ENCODE measurements at regions not wholly inside any gene's neighbourhood (a gene's known extent, or its start where the extent isn't known, plus 50 kb on each side); places are given as distances from the start of the nearest gene placed in this dataset.

DNA sequence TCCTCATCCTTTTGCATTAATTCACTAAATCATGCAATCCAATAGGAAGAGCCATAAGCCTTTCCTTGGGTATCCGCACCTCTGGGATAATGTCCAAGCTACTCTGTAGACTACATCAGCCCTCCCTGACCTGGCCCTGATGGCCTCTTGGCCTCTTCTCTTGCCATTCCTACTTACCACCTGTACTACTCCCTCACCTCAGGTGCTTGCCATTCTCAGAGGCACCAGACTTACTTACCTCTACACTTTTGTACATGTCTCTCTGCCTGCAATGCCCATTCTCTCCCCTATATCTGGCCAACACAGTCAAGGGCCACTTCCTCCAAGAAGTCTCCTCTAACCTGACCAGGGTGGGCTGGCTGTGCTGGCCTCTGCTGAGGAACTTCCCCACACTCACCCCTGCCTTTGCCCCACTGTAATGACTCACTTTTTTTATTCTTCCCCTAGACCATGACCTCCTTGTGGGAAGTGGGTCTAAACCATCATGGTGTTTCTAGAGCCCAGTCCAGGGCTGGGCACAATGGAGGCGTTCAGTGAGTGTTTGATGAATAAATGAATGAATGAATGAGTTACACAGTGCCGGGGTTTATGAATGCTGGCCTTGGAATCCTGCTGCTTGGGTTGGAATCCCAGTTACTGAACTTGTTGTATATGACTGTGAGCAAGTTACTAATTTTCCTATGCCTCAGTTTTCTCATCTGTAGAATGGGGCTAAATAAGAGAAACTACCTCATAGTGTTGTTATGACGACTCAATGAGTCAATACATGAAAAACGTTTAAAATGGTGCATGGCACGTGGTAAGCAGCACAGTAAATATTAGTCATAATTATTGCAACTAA is 179.8 kb downstream of the FOXD2 start:
- Mint-ChIP-seq H3K4me1 (ENCODE audit: low read depth in 2 of 2) (no peaks in the 10 kb centered on the region), H3K27me3 (peaks cover 8 to 17% of the 10 kb centered on the region in 2 donors)
- peak in 1 of 2 donors; percentile 56 for ATAC-seq

GRCh38 chr1:47618222-47618720 is 180.4 kb downstream of the FOXD2 start:
- no peak for DNase-seq (ENCODE audit: low spot score)

More for the DNA sequence above, 179.8 kb downstream of the FOXD2 start:
- no peak overlapping the region for H3K27ac Mint-ChIP-seq
- H3K36me3 Mint-ChIP-seq: no peaks in the 10 kb centered on the region
- H3K4me3 Mint-ChIP-seq: no peak overlapping the region
- no peaks in the 10 kb centered on the region for H3K9me3 Mint-ChIP-seq
- no peak for DNase-seq (ENCODE audit: low spot score)

GRCh38 chr1:47618830-47619229 is 181.0 kb downstream of the FOXD2 start:
- H3K36me3 Mint-ChIP-seq: no peaks in the 10 kb centered on the region
- peaks cover 6 to 11% of the 10 kb centered on the region in 2 donors for H3K27me3 Mint-ChIP-seq
- H3K27ac Mint-ChIP-seq: no peak overlapping the region
- H3K9me3 Mint-ChIP-seq: no peaks in the 10 kb centered on the region
- no peaks in the 10 kb centered on the region for H3K4me1 Mint-ChIP-seq (ENCODE audit: low read depth in 2 of 2)
- ATAC-seq (no peak), DNase-seq (ENCODE audit: low spot score) (no peak)
- H3K4me3 Mint-ChIP-seq: no peak overlapping the region

More at GRCh38 chr1:47618222-47618720, 180.4 kb downstream of the FOXD2 start:
- ATAC-seq: no peak
- H3K27me3 Mint-ChIP-seq: peaks cover 6 to 11% of the 10 kb centered on the region in 2 donors
- no peak overlapping the region for H3K27ac Mint-ChIP-seq
- no peaks in the 10 kb centered on the region for H3K9me3 Mint-ChIP-seq
- H3K36me3 Mint-ChIP-seq: no peaks in the 10 kb centered on the region
- no peaks in the 10 kb centered on the region for H3K4me1 Mint-ChIP-seq (ENCODE audit: low read depth in 2 of 2)
- H3K4me3 Mint-ChIP-seq: no peak overlapping the region

- no peaks in the 10 kb centered on the region for H3K9me3 Mint-ChIP-seq
- ATAC-seq: no peak
- H3K27ac Mint-ChIP-seq: no peak overlapping the region
- no peaks in the 10 kb centered on the region for H3K4me1 Mint-ChIP-seq (ENCODE audit: low read depth in 2 of 2)
- no peak overlapping the region for H3K4me3 Mint-ChIP-seq
- DNase-seq (ENCODE audit: low spot score): no peak
- no peaks in the 10 kb centered on the region for H3K36me3 Mint-ChIP-seq
- peaks cover 13% of the 10 kb centered on the region in 2 donors for H3K27me3 Mint-ChIP-seq
Measured at GRCh38 chr1:47621483-47621882, 183.6 kb downstream of the FOXD2 start.

GRCh38 chr1:47621977-47622376 is 184.1 kb downstream of the FOXD2 start:
- no peak for ATAC-seq
- no peak for DNase-seq (ENCODE audit: low spot score)
- peaks cover 14 to 18% of the 10 kb centered on the region in 2 donors for H3K27me3 Mint-ChIP-seq
- no peak overlapping the region for H3K27ac Mint-ChIP-seq
- H3K36me3 Mint-ChIP-seq: no peaks in the 10 kb centered on the region
- no peak overlapping the region for H3K4me3 Mint-ChIP-seq
- no peaks in the 10 kb centered on the region for H3K4me1 Mint-ChIP-seq (ENCODE audit: low read depth in 2 of 2)
- no peaks in the 10 kb centered on the region for H3K9me3 Mint-ChIP-seq

- ATAC-seq: no peak
- Mint-ChIP-seq H3K36me3 (no peaks in the 10 kb centered on the region), H3K27ac (no peak overlapping the region), H3K27me3 (peaks cover 14 to 23% of the 10 kb centered on the region in 2 donors), H3K4me3 (no peak overlapping the region), H3K4me1 (ENCODE audit: low read depth in 2 of 2) (no peaks in the 10 kb centered on the region), H3K9me3 (no peaks in the 10 kb centered on the region)
- DNase-seq (ENCODE audit: low spot score): no peak
Measured at GRCh38 chr1:47622776-47623556, 185.1 kb downstream of the FOXD2 start.

DNA sequence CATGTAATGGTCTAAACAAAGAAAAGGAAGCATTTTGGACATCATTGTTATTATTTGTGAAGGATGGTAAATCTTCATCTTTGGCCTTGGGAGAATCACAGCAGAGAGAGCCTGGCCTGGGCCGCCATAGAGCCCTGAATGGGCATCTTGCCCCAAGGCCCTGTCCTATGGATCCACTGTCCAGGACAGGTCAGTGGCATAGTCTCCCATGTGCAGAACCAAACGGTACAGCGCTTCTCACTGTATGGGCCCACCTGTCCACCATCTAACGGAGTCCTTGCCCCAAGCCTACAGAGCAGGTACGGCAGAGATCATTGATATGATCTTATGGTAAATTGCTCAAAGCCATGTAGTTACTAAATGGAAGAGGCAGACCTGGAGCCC is 185.7 kb downstream of the FOXD2 start:
- Mint-ChIP-seq H3K4me1 (ENCODE audit: low read depth in 2 of 2) (no peaks in the 10 kb centered on the region), H3K27ac (no peak overlapping the region), H3K36me3 (no peaks in the 10 kb centered on the region), H3K4me3 (no peak overlapping the region), H3K9me3 (no peaks in the 10 kb centered on the region), H3K27me3 (peaks cover 14 to 23% of the 10 kb centered on the region in 2 donors)
- ATAC-seq (no peak), DNase-seq (ENCODE audit: low spot score) (no peak)

DNA sequence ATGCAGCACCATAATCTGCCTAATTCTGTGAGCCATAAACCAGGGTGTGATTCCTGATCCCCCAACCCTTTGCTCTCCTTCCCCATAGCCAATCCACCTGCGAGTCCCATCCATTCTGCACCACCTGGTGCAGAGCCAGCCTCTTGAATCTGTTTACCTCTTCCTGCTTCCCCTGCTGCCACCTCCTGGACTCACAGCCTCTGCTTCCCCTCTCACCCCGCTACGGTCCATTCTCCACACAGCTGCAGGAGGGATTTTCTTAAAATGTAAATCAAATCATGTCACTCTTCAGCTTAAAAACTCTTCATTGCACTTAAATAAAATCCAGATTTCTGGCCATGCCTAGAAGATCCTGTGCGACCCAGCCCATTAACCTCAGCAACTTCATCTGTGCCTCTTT is 186.7 kb downstream of the FOXD2 start:
- H3K27ac Mint-ChIP-seq: no peak overlapping the region
- DNase-seq (ENCODE audit: low spot score) (no peak), ATAC-seq (no peak)
- no peak overlapping the region for H3K4me3 Mint-ChIP-seq
- peaks cover 14 to 23% of the 10 kb centered on the region in 2 donors for H3K27me3 Mint-ChIP-seq
- H3K36me3 Mint-ChIP-seq: no peaks in the 10 kb centered on the region
- H3K4me1 Mint-ChIP-seq (ENCODE audit: low read depth in 2 of 2): no peaks in the 10 kb centered on the region
- H3K9me3 Mint-ChIP-seq: no peaks in the 10 kb centered on the region

DNA sequence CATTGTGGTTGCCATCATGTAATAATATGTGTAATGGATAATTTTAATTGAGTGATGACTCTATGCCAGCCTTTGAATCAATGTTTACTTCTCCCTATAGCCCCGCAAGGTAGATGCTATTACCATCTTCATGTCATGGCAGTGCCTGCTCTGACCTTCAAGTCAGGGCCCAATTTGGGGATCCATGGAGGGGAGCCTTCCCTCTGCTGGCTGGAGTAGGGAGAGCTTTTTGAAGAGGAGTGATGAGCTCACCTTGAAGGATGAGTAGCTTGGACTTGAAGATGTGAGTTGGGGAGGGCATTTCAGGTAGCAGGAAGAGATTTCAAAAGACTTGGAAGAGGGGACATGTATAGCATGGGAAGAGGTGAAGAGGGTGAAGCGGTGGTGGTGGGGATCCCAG is 189.2 kb downstream of the FOXD2 start:
- H3K27me3 Mint-ChIP-seq: peaks cover 14 to 23% of the 10 kb centered on the region in 2 donors
- no peak overlapping the region for H3K4me3 Mint-ChIP-seq

DNA sequence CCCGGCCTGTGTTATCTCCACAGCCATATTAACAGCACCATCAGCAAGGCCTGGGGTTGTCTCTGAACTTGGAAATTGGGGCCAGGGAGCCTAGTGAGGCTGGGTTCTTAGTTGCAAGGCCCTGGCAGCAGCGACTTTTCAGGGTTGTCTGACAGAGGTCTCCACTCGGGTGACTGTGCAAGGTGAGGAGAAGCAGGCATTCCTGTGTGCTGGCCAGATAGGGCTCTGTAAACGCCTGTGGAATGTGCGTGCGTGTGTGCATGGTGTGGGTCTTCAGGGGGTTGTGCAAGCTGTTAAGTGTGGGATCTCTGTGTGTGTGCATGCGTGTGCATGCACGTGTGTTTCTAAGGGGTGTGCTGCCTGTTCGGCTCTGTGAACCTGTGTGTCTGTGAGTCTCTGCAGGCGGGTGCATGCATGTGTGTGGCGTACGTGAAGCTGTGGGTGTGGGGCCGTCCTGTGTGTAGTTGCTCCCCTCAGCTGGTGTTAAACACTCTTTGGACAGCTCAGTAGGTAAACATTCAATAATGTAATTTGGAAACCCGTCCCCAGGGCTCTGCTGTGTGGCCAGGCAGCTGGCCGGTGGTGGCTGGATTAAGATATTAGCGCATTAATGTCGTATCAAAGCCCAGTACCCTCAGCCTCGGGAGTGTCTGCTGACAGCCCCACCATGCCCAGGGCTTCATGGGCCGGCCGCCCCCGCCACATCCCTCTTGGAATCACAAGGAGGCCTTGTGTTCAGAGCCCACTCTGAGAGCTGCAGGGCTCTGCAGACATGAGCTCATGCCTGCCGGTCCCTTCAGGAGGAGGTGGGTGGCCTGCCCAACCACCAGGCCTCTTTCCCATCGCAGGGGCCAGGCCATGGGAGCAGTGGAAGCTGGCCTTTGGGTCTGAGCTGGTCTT is 189.9 kb downstream of the FOXD2 start:
- H3K27me3 Mint-ChIP-seq: peaks cover 17 to 23% of the 10 kb centered on the region in 2 donors
- H3K9me3 Mint-ChIP-seq: no peaks in the 10 kb centered on the region
- no peaks in the 10 kb centered on the region for H3K36me3 Mint-ChIP-seq
- no peak for DNase-seq (ENCODE audit: low spot score)
- no peak overlapping the region for H3K27ac Mint-ChIP-seq
- no peak overlapping the region for H3K4me3 Mint-ChIP-seq
- no peaks in the 10 kb centered on the region for H3K4me1 Mint-ChIP-seq (ENCODE audit: low read depth in 2 of 2)
- no peak for ATAC-seq

More for the DNA sequence above, 189.2 kb downstream of the FOXD2 start:
- Mint-ChIP-seq H3K4me1 (ENCODE audit: low read depth in 2 of 2) (no peaks in the 10 kb centered on the region), H3K36me3 (no peaks in the 10 kb centered on the region), H3K9me3 (no peaks in the 10 kb centered on the region), H3K27ac (no peak overlapping the region)
- ATAC-seq (no peak), DNase-seq (ENCODE audit: low spot score) (no peak)

- Mint-ChIP-seq H3K4me1 (ENCODE audit: low read depth in 2 of 2) (no peaks in the 10 kb centered on the region), H3K36me3 (no peaks in the 10 kb centered on the region), H3K27ac (no peak overlapping the region), H3K9me3 (no peaks in the 10 kb centered on the region), H3K27me3 (peaks cover 17 to 23% of the 10 kb centered on the region in 2 donors), H3K4me3 (no peak overlapping the region)
- DNase-seq (ENCODE audit: low spot score) (no peak), ATAC-seq (no peak)
Measured at GRCh38 chr1:47629201-47629600, 191.4 kb downstream of the FOXD2 start.

DNA sequence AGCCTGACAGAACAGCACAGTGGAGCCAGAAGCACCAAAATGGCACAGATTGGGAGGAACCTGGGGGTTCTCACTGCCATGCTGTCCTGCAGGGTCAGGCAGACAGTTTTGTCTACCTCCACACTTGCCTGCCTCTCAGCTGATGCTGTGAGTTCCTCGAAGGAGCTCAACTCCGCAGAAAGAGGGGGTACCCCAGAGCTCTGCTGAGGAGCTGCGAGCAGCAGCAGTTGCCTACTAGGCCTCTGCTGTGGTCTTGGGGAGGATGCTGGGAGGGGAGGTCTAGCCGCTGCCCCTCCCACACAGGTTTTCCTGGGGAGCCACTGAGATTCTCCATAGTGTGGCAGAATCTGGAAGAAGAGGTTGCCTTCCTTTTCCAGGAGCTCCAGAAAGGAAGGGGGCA is 192.5 kb downstream of the FOXD2 start:
- DNase-seq (ENCODE audit: low spot score): no peak
- no peak overlapping the region for H3K4me3 Mint-ChIP-seq
- peaks cover 6 to 16% of the 10 kb centered on the region in 2 donors for H3K27me3 Mint-ChIP-seq
- H3K36me3 Mint-ChIP-seq: no peaks in the 10 kb centered on the region
- no peak for ATAC-seq
- no peaks in the 10 kb centered on the region for H3K4me1 Mint-ChIP-seq (ENCODE audit: low read depth in 2 of 2)
- H3K9me3 Mint-ChIP-seq: no peaks in the 10 kb centered on the region
- H3K27ac Mint-ChIP-seq: no peak overlapping the region

- peaks cover 9 to 17% of the 10 kb centered on the region in 2 donors for H3K27me3 Mint-ChIP-seq
- H3K9me3 Mint-ChIP-seq: no peaks in the 10 kb centered on the region
- H3K4me1 Mint-ChIP-seq (ENCODE audit: low read depth in 2 of 2): no peaks in the 10 kb centered on the region
- no peak overlapping the region for H3K4me3 Mint-ChIP-seq
- DNase-seq (ENCODE audit: low spot score) (no peak), ATAC-seq (no peak)
- H3K36me3 Mint-ChIP-seq: no peaks in the 10 kb centered on the region
- no peak overlapping the region for H3K27ac Mint-ChIP-seq
Measured at GRCh38 chr1:47631411-47631995, 193.7 kb downstream of the FOXD2 start.
